ENCODE measurements at regions not wholly inside any gene's neighbourhood (a gene's known extent, or its start where the extent isn't known, plus 50 kb on each side); places are given as distances from the start of the nearest gene placed in this dataset.

DNA sequence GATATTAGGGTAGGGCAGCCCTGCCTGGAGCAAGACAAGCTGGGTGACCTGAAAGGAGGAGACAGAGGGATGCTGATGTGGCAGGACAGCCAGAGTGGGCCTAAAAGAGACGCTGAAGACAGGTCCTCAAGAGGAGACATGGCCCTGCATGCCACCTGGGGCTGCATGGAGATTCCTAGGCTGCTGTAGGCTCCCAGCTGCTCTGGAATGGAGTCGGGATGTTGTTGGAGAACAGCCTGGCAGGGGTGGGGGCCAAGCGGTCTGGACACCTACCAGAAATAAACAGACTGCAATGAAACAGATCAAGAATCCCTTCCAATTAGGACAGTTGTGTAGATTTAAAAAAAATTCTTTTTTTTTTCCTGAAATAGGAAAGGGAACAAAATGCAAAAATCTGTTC lies 97.8 kb upstream of the NPAS2 start:
- ChIA-PET CTCF (no interaction called here), POLR2A (no interaction called here)
- no peak for DNase-seq (ENCODE audit: extremely low spot score)
- TF ChIP-seq, protein P1, sequence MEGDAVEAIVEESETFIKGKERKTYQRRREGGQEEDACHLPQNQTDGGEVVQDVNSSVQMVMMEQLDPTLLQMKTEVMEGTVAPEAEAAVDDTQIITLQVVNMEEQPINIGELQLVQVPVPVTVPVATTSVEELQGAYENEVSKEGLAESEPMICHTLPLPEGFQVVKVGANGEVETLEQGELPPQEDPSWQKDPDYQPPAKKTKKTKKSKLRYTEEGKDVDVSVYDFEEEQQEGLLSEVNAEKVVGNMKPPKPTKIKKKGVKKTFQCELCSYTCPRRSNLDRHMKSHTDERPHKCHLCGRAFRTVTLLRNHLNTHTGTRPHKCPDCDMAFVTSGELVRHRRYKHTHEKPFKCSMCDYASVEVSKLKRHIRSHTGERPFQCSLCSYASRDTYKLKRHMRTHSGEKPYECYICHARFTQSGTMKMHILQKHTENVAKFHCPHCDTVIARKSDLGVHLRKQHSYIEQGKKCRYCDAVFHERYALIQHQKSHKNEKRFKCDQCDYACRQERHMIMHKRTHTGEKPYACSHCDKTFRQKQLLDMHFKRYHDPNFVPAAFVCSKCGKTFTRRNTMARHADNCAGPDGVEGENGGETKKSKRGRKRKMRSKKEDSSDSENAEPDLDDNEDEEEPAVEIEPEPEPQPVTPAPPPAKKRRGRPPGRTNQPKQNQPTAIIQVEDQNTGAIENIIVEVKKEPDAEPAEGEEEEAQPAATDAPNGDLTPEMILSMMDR (IDR thresholded peaks at IDR 0.05; ENCODE audit: control extremely low read depth, extremely low read depth, low read depth, missing control alignments), result no peak

DNA sequence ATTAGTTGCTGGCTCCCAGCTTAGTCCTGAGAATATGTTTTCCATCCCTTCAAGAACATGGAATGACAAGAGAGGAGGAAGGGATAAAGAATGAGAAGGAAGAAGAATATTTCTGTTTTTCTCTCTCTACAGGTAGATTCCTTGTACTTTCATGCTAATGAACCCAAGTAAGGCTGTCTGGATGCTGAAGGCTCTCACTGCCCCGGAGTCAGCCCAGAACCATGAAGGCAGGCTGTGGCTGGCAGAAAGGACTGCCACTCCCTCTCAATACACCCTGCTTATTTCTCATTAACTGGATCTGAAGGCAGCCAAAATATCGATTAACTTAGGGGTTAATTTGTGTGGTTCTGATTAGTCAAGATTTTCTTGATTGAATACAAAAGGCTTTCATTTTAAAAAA lies 93.1 kb upstream of the NPAS2 start:
- ChIA-PET POLR2A (no interaction called here), CTCF (no interaction called here)
- TF ChIP-seq, protein P1 (IDR thresholded peaks at IDR 0.05; ENCODE audit: control extremely low read depth, extremely low read depth, low read depth, missing control alignments), result no peak
- no peak for DNase-seq (ENCODE audit: extremely low spot score)

DNA sequence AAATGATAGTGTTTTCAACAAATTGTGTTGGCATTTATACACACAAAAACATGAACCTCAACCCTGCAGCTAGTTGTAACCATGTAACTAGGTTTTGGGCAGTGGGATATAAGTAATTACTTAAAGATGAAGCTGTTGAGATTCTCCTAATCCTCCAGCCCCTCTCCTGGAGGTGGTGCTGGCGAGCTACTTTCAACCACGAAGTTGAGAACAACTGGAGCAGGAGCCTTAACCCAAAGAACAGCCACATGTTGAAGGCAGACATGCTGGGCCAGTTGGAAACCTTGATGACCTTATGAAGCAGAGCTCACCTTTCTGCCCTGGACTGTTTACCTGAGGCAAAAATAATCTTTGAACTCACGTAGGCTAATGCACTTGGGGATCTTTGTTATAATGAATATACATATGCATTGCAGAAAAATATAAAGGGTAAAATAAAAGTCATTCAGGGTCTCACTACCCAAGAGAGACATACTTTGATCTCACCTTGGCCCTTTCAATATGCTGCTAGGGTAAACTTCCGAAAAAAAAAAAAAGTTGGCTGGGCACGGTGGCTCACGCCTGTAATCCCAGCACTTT lies 89.6 kb upstream of the NPAS2 start:
- TF ChIP-seq, protein P1 (IDR thresholded peaks at IDR 0.05; ENCODE audit: control extremely low read depth, extremely low read depth, low read depth, missing control alignments), result peak; percentile 17
- DNase-seq (ENCODE audit: extremely low spot score), result peak; percentile 23
- ChIA-PET CTCF (interaction anchor here (0.7 to 1.9 kb wide), 8 partner anchors 15 to 475 kb away, joined by 3 to 9 read pairs (median 4); no protein-coding TSS in a partner anchor), POLR2A (no interaction called here)

DNA sequence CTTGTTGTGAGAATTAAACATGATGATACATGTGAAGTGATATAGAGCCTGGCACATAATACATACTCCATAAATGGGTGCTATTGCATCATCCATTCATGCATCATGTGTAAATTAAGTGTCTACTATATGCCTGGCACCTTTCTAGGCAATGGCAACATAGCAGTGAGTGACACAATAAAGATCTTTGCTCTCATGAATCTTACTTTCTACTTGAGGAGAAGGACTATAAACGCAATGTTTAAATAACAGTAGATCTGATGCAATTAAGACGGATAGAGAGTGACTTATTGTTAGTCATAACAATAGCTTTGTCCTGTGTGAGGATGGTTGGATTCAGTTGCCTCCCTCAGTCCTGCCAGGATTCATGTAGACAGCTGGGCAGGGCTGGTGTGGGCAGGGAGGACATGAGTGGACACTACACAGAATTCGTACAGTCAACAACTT lies 88.4 kb upstream of the NPAS2 start:
- TF ChIP-seq, protein P1 (IDR thresholded peaks at IDR 0.05; ENCODE audit: control extremely low read depth, extremely low read depth, low read depth, missing control alignments), result no peak
- CTCF ChIA-PET, result interaction anchor here (1.5 to 1.9 kb wide), 2 partner anchors 203 to 256 kb away, joined by 4 to 9 read pairs; no protein-coding TSS in a partner anchor
- DNase-seq (ENCODE audit: extremely low spot score), result no peak
- POLR2A ChIA-PET, result no interaction called here

DNA sequence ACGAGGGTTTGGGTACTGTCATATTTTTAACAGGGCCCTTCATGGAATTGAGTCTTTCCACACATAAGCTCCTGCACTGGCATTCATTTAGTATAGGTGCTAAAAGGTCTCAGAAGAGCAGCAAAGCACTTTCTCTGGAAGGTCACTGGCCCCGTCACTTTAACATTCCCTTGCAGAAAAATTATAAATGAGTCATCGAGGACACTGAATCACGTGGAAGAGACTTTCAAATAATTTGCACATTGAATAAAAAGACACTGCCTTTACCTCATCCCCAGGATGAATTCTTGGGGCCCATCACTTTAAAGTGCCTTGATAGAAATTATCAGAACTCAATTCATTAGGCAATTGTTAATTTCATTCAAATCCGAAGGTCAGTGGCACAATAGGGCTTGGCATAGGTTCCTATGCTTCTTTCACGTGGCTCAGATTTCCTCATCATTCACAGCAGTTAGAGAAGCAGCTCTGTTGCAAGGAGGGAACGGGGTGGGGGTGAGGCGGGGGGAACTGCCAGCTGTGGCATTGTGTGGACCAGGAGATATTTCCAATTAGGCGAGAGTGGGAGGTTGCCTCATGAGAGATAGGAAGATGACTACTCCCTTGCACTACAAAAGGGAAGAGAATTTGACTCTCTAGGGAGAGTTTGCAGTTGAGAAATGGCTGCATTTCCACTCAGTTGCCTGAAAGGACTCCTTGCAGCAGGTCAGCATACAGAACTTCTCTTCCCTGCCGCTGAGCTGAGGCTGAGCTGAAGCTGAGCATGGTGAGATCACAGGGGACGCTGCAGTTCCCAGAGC lies 86.3 kb upstream of the NPAS2 start:
- DNase-seq (ENCODE audit: extremely low spot score), result no peak
- ChIA-PET CTCF (no interaction called here), POLR2A (no interaction called here)
- TF ChIP-seq, protein P1 (IDR thresholded peaks at IDR 0.05; ENCODE audit: control extremely low read depth, extremely low read depth, low read depth, missing control alignments), result no peak

DNA sequence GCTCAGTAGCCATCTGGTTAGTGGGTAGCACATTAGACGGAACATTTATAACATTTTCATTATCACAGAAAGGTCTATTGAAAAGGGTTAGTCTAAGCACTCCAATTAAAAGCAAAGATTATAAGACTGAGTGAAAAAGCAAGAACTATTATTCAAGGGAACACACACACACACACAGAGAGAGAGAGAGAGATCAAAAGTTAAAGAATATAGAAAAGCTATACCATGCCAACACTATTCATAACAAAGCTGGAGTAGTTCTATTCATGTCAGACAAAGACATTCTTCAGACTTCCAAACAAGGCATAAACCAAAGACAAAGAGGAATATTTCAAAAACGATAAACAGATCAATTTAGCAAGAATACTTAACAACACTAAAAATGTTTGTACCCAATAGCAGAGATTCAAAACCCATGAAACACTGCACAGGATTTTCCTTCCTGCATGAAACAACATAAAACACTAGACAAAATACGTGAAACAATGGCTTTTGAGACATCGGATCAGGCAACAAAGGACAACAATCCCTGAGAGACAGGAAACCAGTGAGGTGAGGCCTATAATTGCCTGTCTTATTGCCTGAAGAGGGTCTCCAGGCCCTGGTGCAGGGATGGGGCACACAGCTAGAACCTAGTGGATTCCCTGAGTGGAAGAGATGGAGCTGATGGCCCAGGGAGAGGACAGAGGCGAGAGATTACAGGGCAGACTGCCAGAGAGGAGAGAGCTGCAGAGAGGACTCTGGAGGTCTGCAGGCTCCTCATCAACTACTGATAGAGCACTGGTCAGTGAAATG lies 83.6 kb upstream of the NPAS2 start:
- POLR2A ChIA-PET, result no interaction called here
- CTCF ChIA-PET, result interaction anchor here (1.4 kb wide), 1 partner anchor 11 kb away, joined by 3 read pairs; no protein-coding TSS in a partner anchor
- DNase-seq (ENCODE audit: extremely low spot score), result no peak
- TF ChIP-seq, protein P1 (IDR thresholded peaks at IDR 0.05; ENCODE audit: control extremely low read depth, extremely low read depth, low read depth, missing control alignments), result no peak
